Pancreas (tissue), 10 donors: ENCODE measurements at regions not wholly inside any gene's neighbourhood (a gene's known extent, or its start where the extent isn't known, plus 50 kb on each side); places are given as distances from the start of the nearest gene placed in this dataset.

Experiments
- ATAC-seq, 4 donors: fragments of 200-7000 bp; cut with Tn5 transposase; one replicate each; pipeline versions ENCODE4 v1.8.0 to v1.9.1; 2020; ENCODE audit warnings: mild to moderate bottlenecking in 4 of 4, moderate library complexity in 4 of 4
- DNase-seq, 6 donors: peaks; one replicate each; pipeline ENCODE4 v3.0.0-alpha.2; 2020
- FAIRE-seq: peaks from 2 replicates; lab custom pipeline; 2012; peaks lifted over from hg19 to GRCh38; lab: Jason Lieb, UNC
- H3K27ac ChIP-seq, 4 donors: fragments of 200-600 bp; sonication (generic); 1 replicate in 3 of 4; 2 replicates in 1 of 4; pipeline versions ENCODE4 v1.5.0 to v1.8.0; 2020
- H3K27me3 ChIP-seq, 4 donors: fragments of 200-600 bp; one replicate each; pipeline ENCODE4 v1.8.0; 2021
- H3K36me3 ChIP-seq, 3 donors: fragments of 200-600 bp; sonication (generic) in 1 of 3; one replicate each; pipeline versions ENCODE4 v1.5.0 to v1.8.0; 2020 to 2021
- H3K4me1 ChIP-seq, 3 donors: fragments of 200-600 bp; one replicate each; pipeline ENCODE4 v1.8.0; 2021
- H3K4me3 ChIP-seq, 4 donors: fragments of 200-600 bp; sonication (generic) in 2 of 4; one replicate each; pipeline versions ENCODE4 v1.5.0 to v1.8.0; 2020 to 2021
- H3K9me3 ChIP-seq, 4 donors: fragments of 200-600 bp; one replicate each; pipeline ENCODE4 v1.8.0; 2021
- WGBS, 2 donors: extraction: QIAGEN DNeasy Blood & Tissue Kit; methylation state at CpG; one replicate each; pipeline ENCODE4 v1.1.7; 2013; 5-methylcytosine and 5-hydroxymethylcytosine counted together
- intact Hi-C, 3 donors: fragments of 100-400 bp; cut with DNase I; formaldehyde crosslinking; loops; one replicate each; pipeline versions ENCODE4 v1.11.1 to v1.14.2; 2022
- TF ChIP-seq, protein P1 (sequence below), 4 donors: fragments of 200-600 bp; sonication (generic) in 3 of 4; IDR thresholded peaks; one replicate each; pipeline versions ENCODE4 v1.5.0 to v1.8.0; 2021; ENCODE audit warnings: antibody characterized with exemption in 4 of 4
- donor health status: healthy with polysubstance abuse.
- donor health status: DM: no; HTN: no; CAD: no; lungs with moderate emphysema.
- donor health status: DM: no; HTN: no; CAD: no.
- donor health status: control.
- donor health status: control.
- donor health status: Bipolar disorder and iron deficiency.
- donor health status: DM: yes; HTN: yes; CAD: no.
- donor health status: DM: no; HTN: no; CAD: no.
- donor health status: DM: no; HTN: no; CAD: no.
- donor health status: DM: yes; HTN: yes; CAD: no.

DNA sequence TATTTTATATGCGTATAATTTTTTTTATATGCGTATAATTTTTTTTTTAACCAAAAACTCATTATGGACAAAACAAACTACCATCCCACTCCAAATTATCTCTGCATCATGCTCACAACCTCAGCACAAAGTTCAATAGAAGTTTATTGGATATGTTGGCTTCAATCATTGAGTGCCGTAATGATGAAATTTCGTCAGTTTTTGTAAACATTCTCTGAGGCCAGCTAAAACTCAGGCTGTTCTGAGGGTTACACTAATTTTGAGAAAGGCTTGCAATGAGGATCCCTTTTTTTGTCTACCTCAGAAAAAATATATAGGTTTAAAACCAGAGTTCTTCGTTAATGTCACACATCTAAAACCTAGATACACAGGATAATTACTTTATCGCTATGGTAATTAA, 1253.2 kb downstream of the EFNA5 start:
- no peak for FAIRE-seq

DNA sequence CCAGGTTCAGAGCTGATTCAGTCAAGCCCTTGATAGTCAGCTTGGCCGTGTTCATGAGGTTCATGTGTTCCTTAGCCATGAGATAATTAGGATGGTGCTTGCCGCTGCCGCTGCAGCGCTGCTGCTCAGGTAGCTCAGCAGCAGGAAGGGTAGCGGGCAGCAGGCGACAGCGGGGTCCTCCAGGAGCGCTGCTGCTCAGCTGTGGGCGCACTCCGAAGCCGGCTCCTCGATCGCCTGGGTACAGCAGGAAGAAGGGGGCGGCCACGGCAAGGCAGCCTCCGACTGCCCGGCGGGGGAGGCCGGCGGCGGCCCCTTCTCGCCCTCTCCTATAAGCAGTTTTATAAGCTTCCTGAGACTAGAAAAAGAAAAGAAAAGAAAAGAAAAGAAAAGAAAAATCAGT, 1253.6 kb downstream of the EFNA5 start:
- no peaks in the 10 kb centered on the region for H3K27me3 ChIP-seq
- no peak for ATAC-seq
- 74 to 79% methylated on average over 19 to 22 of the region's 22 CpGs for WGBS, 2 donors

More for the DNA sequence above, 1253.2 kb downstream of the EFNA5 start:
- ATAC-seq (no peak), DNase-seq (no peak)
- Histone ChIP-seq H3K9me3 (no peaks in the 10 kb centered on the region), H3K4me1 (no peaks in the 10 kb centered on the region), H3K27me3 (no peaks in the 10 kb centered on the region), H3K4me3 (no peak overlapping the region), H3K36me3 (no peaks in the 10 kb centered on the region), H3K27ac (no peak overlapping the region)
- intact Hi-C loops, result no loop called here
- WGBS, 2 donors, result 82 to 89% methylated on average over 6 of the region's 6 CpGs
- TF ChIP-seq, protein P1, sequence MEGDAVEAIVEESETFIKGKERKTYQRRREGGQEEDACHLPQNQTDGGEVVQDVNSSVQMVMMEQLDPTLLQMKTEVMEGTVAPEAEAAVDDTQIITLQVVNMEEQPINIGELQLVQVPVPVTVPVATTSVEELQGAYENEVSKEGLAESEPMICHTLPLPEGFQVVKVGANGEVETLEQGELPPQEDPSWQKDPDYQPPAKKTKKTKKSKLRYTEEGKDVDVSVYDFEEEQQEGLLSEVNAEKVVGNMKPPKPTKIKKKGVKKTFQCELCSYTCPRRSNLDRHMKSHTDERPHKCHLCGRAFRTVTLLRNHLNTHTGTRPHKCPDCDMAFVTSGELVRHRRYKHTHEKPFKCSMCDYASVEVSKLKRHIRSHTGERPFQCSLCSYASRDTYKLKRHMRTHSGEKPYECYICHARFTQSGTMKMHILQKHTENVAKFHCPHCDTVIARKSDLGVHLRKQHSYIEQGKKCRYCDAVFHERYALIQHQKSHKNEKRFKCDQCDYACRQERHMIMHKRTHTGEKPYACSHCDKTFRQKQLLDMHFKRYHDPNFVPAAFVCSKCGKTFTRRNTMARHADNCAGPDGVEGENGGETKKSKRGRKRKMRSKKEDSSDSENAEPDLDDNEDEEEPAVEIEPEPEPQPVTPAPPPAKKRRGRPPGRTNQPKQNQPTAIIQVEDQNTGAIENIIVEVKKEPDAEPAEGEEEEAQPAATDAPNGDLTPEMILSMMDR (IDR thresholded peaks at IDR 0.05), result no peak

DNA sequence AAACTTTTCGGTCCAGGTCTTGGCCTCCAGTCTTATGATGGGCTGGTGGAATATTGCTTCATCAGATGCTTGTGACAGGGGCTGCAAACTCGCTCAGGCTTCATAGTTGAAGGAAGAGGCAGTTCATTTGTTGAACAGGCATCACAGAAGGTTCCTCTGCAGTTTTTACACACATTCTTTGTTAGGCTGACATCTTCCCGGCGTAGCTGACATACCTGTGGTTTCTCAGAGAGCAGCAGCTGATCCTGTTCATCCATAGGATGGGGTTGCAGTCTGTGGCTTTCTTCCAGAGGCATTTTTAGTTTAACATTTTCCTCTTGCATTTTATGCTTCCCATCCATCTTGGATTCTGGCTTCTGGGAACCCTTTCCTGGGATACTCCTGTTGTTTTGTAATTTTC, 1255.2 kb downstream of the EFNA5 start:
- WGBS, 2 donors, result 53 to 58% methylated on average over 4 of the region's 4 CpGs
- Histone ChIP-seq H3K9me3 (no peaks in the 10 kb centered on the region), H3K4me3 (no peak overlapping the region), H3K36me3 (no peaks in the 10 kb centered on the region), H3K4me1 (no peaks in the 10 kb centered on the region), H3K27me3 (no peaks in the 10 kb centered on the region), H3K27ac (no peak overlapping the region)
- ATAC-seq, result no peak
- DNase-seq, result no peak
- FAIRE-seq, result no peak
- intact Hi-C loops, result no loop called here
- TF ChIP-seq, protein P1 (IDR thresholded peaks at IDR 0.05), result no peak

More for the DNA sequence above, 1253.6 kb downstream of the EFNA5 start:
- Histone ChIP-seq H3K4me1 (no peaks in the 10 kb centered on the region), H3K27ac (no peak overlapping the region), H3K9me3 (no peaks in the 10 kb centered on the region), H3K36me3 (no peaks in the 10 kb centered on the region), H3K4me3 (no peak overlapping the region)
- TF ChIP-seq, protein P1 (IDR thresholded peaks at IDR 0.05), result no peak
- peak in 1 of 6 donors; percentile 28 for DNase-seq
- intact Hi-C loops, result no loop called here
- no peak for FAIRE-seq

DNA sequence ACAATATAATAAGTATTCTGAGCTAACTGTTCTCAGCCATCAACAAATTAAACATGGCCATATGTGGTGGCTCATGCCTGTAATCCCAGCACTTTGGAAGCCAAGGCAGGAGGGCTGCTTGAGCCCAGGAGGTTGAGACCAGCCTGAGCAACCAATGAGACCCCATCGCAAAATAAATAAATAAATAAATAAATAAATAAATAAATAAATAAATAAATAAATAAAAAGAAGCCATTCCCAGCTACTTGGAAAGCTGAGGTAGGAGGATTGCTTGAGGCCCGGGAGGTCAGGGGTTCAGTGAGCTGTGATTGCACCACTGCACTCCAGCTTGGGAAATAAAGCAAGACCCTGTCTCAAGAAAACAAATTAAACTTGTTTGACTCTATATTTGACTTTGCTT, 1256.4 kb downstream of the EFNA5 start:
- no peaks in the 10 kb centered on the region for H3K36me3 ChIP-seq
- ATAC-seq (no peak), FAIRE-seq (no peak), DNase-seq (no peak)
- no peaks in the 10 kb centered on the region for H3K4me1 ChIP-seq
- intact Hi-C loops, result no loop called here
- H3K27me3 ChIP-seq, result no peaks in the 10 kb centered on the region
- WGBS, 2 donors, result 77 to 95% methylated on average over 2 of the region's 2 CpGs
- TF ChIP-seq, protein P1 (IDR thresholded peaks at IDR 0.05), result no peak
- no peak overlapping the region for H3K4me3 ChIP-seq
- H3K9me3 ChIP-seq, result no peaks in the 10 kb centered on the region
- no peak overlapping the region for H3K27ac ChIP-seq

DNA sequence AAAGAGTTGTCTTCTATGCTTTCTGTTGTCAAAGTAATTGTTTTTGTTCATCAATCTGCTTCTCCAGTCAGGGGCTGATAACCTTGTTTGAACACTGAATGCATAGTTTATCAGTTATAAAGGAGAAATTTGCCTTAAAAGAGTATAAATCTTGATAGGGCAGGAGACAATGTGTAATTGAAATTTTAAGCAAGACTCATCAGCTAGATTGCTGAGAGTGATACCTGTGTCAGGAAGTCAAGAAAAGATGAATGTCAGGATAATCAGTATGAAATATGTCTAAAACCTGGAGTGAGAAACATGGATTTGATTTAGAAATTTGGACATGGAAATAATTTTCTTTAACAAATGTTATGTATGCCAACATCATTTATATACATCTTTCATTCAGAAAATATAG, 1258.1 kb downstream of the EFNA5 start:
- TF ChIP-seq, protein P1 (IDR thresholded peaks at IDR 0.05), result no peak

More for the DNA sequence above, 1258.1 kb downstream of the EFNA5 start:
- H3K4me3 ChIP-seq, result no peak overlapping the region
- H3K36me3 ChIP-seq, result no peaks in the 10 kb centered on the region
- no peaks in the 10 kb centered on the region for H3K4me1 ChIP-seq
- FAIRE-seq (no peak), DNase-seq (no peak), ATAC-seq (no peak)
- no peaks in the 10 kb centered on the region for H3K27me3 ChIP-seq
- intact Hi-C loops, result no loop called here
- no peaks in the 10 kb centered on the region for H3K9me3 ChIP-seq
- no peak overlapping the region for H3K27ac ChIP-seq
